Lower lobe of right lung (tissue), 2 donors: ENCODE measurements at regions not wholly inside any gene's neighbourhood (a gene's known extent, or its start where the extent isn't known, plus 50 kb on each side); places are given as distances from the start of the nearest gene placed in this dataset.

Experiments
- ATAC-seq, 2 donors: fragments of 200-7000 bp; cut with Tn5 transposase; one replicate each; pipeline ENCODE4 v1.9.1; 2020 to 2022; ENCODE audit warnings: mild to moderate bottlenecking in 2 of 2, moderate library complexity in 2 of 2
- DNase-seq: peaks from one replicate; pipeline ENCODE4 v3.0.0-alpha.2; 2020
- H3K27ac ChIP-seq: fragments of 200-600 bp; one replicate; pipeline ENCODE4 v1.8.0; 2022
- H3K27me3 ChIP-seq: fragments of 200-600 bp; one replicate; pipeline ENCODE4 v1.8.0; 2022; ENCODE audit warnings: low read depth
- H3K36me3 ChIP-seq: fragments of 200-600 bp; one replicate; pipeline ENCODE4 v1.8.0; 2022; ENCODE audit warnings: mild to moderate bottlenecking
- H3K4me1 ChIP-seq: fragments of 200-600 bp; one replicate; pipeline ENCODE4 v1.8.0; 2022
- H3K4me3 ChIP-seq: fragments of 200-600 bp; one replicate; pipeline ENCODE4 v1.8.0; 2022; ENCODE audit warnings: mild to moderate bottlenecking
- H3K9me3 ChIP-seq: fragments of 200-600 bp; one replicate; pipeline ENCODE4 v1.8.0; 2022
- intact Hi-C: fragments of 100-400 bp; cut with DNase I; formaldehyde crosslinking; loops from one replicate; pipeline ENCODE4 v1.11.0; 2022
- TF ChIP-seq, protein P1 (sequence below): fragments of 200-600 bp; IDR thresholded peaks from one replicate; pipeline ENCODE4 v1.8.0; 2022; ENCODE audit warnings: antibody characterized with exemption, mild to moderate bottlenecking
- donor health status: DM: no; HTN: yes; CAD: no; lungs with severe emphysema.

DNA sequence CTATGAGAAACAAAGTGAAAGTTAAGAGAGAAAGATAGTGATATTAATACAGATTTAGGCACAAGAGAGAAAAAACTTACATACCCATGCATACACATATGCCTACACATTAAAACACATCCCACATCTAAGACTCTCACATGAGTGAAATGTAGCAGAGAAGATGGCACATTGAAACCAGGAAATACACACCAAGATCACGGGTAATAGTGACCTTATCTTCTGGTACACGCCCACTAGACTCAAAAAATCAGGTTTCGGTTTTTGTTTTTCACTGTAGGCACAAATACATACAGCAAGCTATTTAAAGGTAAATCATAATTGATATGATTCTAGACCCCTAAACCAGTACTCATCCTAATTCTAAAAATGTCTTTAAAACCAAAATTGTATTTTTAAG, 225.2 kb upstream of the TAC1 start:
- TF ChIP-seq, protein P1, sequence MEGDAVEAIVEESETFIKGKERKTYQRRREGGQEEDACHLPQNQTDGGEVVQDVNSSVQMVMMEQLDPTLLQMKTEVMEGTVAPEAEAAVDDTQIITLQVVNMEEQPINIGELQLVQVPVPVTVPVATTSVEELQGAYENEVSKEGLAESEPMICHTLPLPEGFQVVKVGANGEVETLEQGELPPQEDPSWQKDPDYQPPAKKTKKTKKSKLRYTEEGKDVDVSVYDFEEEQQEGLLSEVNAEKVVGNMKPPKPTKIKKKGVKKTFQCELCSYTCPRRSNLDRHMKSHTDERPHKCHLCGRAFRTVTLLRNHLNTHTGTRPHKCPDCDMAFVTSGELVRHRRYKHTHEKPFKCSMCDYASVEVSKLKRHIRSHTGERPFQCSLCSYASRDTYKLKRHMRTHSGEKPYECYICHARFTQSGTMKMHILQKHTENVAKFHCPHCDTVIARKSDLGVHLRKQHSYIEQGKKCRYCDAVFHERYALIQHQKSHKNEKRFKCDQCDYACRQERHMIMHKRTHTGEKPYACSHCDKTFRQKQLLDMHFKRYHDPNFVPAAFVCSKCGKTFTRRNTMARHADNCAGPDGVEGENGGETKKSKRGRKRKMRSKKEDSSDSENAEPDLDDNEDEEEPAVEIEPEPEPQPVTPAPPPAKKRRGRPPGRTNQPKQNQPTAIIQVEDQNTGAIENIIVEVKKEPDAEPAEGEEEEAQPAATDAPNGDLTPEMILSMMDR: no peak

DNA sequence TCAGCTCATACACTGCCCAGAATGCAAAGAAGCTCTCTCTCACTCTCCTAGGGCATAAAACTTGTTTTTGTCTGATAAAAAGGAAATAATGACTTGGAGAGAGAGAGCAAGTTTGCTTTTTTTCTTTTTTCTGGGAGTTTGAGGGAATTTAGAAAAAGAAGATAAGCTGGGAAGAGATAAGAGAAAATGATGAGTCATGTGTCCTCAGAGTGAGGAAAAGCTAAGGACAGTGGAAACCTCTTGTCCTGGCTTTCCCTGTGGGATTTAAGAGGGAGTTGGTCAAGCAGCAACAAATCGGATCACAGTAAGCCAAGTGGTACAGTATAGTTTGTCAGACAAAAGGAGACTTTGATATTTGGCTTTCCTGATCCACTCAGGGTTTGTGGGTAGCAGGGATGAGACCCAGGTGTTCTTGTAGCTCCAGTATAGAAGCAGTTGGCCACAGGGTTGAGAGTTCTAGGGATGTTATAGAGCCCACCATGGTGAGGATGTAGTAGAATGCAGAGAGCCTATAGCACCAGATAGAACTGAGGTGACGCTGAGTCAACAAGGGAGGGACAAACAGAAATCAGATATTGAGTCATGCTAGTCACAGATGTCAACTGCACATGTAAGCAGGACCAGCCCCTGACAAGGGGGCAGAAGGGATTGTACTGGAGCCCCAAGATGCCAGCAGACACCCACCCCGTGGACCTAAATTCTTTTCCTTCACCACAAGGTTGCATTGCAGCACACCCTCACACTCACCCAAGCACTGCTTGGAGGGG, 219.3 kb upstream of the TAC1 start:
- TF ChIP-seq, protein P1: no peak
- Histone ChIP-seq H3K36me3 (no peaks in the 10 kb centered on the region), H3K27me3 (no peaks in the 10 kb centered on the region), H3K4me1 (no peaks in the 10 kb centered on the region), H3K27ac (no peak overlapping the region), H3K4me3 (no peak overlapping the region), H3K9me3 (no peaks in the 10 kb centered on the region)
- intact Hi-C loops: no loop called here
- DNase-seq (no peak), ATAC-seq (no peak)

More for the DNA sequence above, 225.2 kb upstream of the TAC1 start:
- Histone ChIP-seq H3K27ac (no peak overlapping the region), H3K4me1 (no peaks in the 10 kb centered on the region), H3K36me3 (no peaks in the 10 kb centered on the region), H3K27me3 (no peaks in the 10 kb centered on the region), H3K4me3 (no peak overlapping the region), H3K9me3 (no peaks in the 10 kb centered on the region)
- ATAC-seq: no peak
- intact Hi-C loops: no loop called here
- no peak for DNase-seq

DNA sequence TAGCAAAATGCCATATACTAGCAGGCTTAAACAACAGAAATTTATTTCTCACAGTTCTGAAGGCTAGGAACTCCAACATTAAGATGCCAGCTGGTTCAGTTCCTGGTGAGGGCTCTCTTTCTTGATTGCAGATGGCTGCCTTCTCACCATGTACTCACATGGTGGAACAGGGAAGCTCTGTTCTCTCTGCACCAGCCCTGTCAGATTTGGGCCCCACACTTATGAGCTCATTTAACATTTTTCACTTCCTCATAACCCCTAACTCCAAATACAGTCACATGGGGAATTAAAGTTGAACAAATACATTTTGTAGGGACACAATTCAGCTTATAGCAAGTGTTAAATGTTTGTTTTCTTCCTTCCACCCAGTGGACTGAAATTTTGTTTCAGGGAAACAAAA, 218.6 kb upstream of the TAC1 start:
- DNase-seq (no peak), ATAC-seq (no peak)
- no peaks in the 10 kb centered on the region for H3K27me3 ChIP-seq
- H3K27ac ChIP-seq: no peak overlapping the region
- intact Hi-C loops: no loop called here
- H3K36me3 ChIP-seq: no peaks in the 10 kb centered on the region
- TF ChIP-seq, protein P1: no peak
- H3K4me1 ChIP-seq: no peaks in the 10 kb centered on the region
- no peak overlapping the region for H3K4me3 ChIP-seq
- no peaks in the 10 kb centered on the region for H3K9me3 ChIP-seq

DNA sequence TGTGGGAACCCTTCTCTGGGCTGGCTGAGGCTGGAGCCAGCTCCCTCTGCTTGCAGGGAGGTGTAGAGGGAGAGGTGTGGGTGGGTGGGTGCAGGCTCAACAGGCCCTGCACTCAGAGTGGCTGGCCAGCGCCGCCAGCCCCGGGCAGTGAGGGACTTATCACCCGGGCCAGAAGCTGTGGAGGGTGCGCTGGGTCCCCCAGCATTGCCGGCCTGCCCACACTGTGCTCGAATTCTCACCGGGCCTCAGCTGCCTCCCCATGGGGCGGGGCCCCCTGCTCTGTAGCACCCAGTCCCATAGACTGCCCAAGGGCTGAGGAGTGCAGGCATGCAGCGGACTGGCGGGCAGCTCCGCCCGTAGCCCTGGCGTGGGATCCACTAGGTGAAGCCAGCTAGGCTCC, 190.7 kb upstream of the TAC1 start:
- H3K4me3 ChIP-seq: no peak overlapping the region
- H3K9me3 ChIP-seq: no peaks in the 10 kb centered on the region
- no peaks in the 10 kb centered on the region for H3K27me3 ChIP-seq
- ATAC-seq: peak in 1 of 2 donors; percentile 37
- intact Hi-C loops: no loop called here
- TF ChIP-seq, protein P1: no peak
- H3K27ac ChIP-seq: no peak overlapping the region
- H3K4me1 ChIP-seq: no peaks in the 10 kb centered on the region
- H3K36me3 ChIP-seq: no peaks in the 10 kb centered on the region
- DNase-seq: no peak

DNA sequence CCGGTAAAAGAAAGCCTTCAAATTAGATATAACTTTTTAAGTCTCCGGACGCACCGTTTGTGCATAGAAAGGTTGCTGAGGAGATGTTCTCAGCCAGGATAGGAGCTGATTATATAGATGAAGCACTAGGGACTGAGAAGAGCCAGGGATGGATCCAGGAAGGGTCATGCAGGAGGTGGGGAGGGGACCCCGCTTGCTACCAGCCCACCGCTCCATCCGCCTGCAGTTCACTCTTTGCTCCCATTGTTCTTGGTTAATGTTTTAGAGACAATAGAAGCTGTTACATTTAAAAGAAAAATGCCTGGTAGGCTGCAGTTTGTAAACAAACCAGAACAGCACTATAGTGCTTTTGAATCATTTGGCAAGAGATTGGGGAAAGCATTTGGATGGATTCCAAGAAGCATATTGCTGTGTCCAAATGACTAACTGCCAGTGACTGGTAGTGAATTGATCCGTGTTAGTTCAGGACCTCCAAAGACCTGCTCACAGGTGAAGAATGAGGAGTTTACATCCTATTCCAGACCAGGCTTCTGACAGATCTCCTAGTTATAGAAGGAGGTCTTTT, 175.9 kb upstream of the TAC1 start:
- Histone ChIP-seq H3K4me1 (no peaks in the 10 kb centered on the region), H3K4me3 (no peak overlapping the region), H3K9me3 (no peaks in the 10 kb centered on the region), H3K36me3 (no peaks in the 10 kb centered on the region), H3K27ac (no peak overlapping the region), H3K27me3 (no peaks in the 10 kb centered on the region)
- TF ChIP-seq, protein P1: no peak
- intact Hi-C loops: no loop called here
- ATAC-seq (no peak), DNase-seq (no peak)
